Activated CD4-positive, alpha-beta T cell treated with anti-CD3 and anti-CD28 coated beads, Interleukin-2, amount 50 U/mL, for 48 hours (primary cell): ENCODE measurements at regions not wholly inside any gene's neighbourhood (a gene's known extent, or its start where the extent isn't known, plus 50 kb on each side); places are given as distances from the start of the nearest gene placed in this dataset.
"Not testable (repeated sequence)": the region's sequence is repeated elsewhere in the genome, so short reads cannot be mapped to it uniquely, and the experiment has no call there.

Source experiments
- DNase-seq, 2 experiments: peaks; one replicate each; pipeline ENCODE4 v3.0.0-alpha.2; 2020

DNA sequence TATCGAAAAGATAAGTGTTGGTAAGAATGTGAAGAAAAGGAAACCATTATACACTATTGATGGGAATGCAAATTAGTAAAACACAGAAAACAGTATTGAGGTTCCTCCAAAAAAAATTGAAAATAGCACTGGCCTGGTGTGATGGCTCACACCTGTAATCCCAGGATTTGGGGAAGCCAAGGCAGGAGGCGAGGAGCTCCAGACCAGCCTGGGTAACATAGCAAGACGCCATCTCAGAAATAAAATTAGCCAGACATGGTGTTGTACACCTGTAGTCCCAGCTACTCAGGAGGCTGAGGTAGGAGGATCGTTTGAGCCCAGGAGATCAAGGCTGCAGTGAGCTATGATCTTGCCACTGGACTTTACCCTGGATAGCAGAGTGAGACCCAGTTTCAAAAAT lies 5303.4 kb upstream of the TPTE start:
- DNase-seq, result not testable (repeated sequence)

DNA sequence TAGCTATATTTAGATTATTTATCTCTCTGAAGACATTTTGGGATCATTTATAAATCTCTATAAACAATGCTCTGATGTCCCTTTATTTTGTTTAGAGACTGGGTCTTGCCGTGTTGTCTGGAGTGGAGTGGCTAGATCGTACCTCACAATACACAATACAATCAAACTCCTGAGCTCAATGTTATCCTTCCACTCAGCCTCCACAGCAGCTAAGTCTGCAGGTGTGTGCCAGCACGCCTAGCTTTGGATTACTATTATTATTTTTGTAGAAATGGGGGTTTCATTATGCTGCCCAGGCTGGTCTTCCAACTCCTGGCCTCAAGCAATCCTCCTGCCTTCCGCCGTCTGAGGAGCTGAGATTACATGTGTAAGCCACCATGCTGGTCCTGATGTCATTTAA lies 5301.4 kb upstream of the TPTE start:
- not testable (repeated sequence) for DNase-seq

DNA sequence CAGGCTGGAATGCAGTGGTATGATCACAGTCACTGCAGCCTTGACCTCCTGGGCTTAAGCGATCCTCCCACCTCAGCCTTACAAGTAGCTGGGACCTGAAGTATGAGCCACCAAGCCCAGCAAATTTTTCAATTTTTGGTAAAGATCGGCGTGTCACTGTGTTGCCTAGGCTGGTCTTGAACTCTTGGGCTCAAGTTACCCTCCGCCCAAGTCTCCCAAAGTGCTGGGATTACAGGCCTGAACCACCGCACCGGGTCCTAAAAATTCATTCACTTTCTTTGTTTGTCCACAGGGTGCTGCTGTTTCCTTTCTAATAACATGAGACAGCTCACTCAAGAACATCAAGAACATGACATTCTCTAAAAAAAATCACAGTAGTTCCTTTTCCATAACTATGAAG lies 5300.9 kb upstream of the TPTE start:
- DNase-seq, result peak in 1 of 2 experiments; percentile 18

DNA sequence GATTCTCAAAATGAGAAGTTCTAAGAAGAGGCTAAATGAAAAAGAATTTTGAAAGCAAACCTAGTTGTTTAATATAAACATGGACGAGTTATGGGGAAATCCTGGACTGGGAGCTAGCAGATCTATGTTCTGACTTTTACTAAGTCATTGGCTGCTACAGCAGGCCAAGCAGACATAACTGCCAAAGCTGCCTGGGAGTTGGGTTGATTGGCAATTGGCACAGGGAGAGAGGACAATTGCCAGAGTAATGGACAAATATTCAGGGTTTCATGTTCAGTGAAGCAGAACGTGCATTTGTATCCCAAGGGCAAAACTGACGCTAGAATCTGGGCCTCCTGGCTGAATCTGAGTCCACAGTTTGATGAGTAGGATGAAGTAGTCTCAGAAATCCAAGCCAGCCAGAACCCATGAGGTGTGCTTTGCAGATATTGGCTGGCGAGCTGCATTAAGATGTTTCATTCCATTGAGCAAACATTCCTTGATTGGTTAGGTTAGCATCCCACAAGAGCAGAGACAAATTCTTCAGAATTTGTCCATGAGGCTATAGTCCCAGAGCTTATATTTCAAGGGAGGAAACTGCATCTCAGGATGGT lies 5299.8 kb upstream of the TPTE start:
- DNase-seq, result not testable (repeated sequence)

DNA sequence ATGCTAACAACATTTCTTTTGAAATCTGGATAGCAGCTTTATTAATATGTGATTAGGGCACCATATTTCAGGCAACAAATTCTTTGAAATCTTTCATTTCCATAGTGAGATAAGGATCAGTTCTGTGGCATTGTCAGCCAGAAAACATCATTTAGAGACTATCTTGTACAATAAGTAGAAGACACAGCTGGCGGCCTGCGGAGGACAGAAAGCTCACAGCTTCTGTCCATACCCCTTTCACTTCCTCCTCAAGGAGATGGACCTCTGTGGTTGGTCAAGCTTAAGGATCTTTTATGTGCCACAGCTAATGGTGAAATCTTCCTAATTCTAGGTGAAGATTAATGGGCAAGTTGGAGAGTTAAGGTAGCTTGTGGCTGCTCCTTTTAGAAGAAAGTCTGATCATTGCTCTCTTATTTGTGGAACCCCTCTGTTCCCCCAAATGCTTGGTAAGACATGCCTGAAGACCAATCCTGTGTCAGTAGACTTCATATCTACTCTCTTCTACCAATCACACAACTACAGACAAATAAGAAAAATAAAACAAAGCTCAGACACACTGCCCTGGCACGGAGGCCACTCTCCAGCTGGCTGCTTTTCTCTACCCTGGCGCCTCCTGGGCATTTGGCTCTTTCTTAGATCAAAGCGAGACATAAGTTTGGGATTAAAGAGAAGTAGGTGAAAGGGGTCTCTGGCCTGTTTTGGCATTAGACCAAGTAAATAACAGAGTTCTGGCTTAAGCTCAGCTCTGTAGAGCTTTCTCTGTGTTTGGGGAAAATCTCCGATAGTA lies 5298.2 kb upstream of the TPTE start:
- DNase-seq, result not testable (repeated sequence)

DNA sequence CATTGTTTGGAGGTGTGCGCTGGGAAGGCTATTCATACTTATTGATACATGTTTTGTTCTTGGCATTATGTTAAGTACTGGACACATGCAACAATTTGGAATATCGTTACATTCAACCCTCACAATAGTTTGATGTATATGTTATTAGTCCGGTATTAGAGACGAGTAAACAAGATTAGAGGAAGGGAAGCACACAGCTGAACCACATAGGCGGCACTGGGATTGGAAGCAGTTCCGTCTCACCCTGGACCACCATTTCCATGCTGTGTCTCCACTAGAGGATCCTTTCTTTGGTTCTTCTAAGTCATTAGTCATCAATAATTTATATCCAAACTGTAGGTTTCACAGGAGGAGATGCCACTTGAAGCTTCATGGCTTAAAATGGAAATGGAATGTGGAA lies 5297.2 kb upstream of the TPTE start:
- not testable (repeated sequence) for DNase-seq

DNA sequence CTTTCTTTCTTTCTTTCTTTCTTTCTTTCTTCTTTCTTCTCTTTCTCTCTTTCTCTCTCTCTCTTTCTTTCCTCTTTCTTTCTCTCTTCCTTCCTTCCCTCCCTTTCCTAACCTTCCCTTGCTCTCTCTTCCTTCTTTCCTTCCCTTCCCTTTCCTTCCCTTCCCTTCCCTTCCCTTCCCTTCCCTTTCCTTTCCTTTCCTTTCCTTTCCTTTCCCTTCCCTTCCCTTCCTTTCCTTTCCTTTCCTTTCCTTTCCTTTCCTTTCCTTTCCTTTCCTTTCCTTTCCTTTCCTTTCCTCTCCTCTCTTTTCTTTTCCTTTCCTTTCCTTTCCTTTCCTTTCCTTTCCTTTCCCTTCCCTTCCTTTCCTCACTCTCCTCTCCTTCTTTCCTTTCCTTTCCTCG lies 5294.1 kb upstream of the TPTE start:
- DNase-seq, result not testable (repeated sequence)

DNA sequence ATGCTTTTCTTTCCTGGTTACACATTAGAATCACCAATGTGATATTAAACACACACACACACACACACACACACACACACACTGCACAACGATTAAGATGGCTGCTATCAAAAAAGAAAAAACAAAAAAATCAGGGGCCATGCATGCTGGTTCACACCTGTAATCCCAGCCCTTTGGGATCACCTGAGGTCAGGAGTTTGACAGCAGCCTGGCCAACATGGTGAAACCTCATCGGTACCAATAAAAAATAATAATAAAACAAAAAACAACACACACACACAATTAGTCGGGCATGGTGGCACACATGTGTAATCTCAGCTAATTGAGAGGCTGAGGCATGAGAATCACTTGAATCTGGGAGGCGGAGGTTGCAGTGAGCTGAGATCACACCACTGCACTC lies 5290.8 kb upstream of the TPTE start:
- DNase-seq, result not testable (repeated sequence)

DNA sequence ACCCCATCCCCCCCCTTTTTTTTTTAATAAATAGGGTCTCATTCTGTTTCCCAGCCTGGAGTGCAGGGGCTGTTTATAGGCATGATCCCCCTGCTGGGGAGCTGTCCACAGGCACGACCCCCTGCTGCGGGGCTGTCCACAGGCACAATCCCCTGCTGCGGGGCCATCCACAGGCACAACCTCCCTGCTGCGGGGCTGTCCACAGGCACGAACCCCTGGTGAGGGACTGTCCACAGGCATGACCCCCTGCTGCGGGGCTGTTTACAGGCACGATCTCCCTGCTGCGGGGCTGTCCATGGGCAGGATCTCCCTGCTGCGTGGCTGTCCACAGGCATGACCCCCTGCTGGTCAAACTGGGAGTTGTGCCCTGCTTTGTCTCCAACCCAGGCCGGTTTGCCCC lies 5290.1 kb upstream of the TPTE start:
- DNase-seq, result not testable (repeated sequence)

DNA sequence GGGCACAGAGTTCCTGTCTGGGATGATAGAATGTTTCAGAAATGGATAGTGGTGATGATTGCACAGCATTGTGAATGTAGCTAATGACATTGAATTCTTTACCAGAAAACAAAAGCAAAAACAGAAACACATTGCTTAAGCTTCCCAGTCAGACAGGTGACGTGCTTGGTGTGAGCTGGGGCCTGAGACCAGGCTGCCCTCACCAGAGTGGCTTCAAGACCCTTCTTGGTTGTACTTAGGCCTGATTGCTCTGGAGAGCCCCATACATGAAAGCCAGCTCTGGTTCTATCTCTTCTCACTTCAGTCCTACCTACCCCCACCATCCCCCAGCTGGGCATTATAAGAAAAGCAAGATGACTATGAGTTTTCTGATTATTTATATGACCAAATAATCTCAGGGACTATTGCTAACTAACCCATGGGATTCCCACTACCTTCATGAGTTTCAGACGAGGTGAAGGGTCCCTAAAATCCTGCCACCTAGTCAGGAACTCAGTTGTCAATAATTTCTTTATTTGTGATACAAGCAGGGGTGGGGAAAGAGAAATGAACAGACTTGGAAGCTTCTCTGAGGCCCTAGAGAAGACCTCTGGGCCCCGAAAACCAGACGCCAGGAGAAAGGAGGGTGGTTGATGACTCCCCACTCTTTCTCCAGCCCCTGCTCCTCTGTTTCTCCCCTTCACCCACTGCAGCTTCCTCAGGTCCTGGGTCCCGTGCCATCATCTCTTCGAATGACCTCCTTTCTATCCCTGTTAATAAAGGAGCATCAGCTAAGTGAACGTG lies 5289.0 kb upstream of the TPTE start:
- not testable (repeated sequence) for DNase-seq

DNA sequence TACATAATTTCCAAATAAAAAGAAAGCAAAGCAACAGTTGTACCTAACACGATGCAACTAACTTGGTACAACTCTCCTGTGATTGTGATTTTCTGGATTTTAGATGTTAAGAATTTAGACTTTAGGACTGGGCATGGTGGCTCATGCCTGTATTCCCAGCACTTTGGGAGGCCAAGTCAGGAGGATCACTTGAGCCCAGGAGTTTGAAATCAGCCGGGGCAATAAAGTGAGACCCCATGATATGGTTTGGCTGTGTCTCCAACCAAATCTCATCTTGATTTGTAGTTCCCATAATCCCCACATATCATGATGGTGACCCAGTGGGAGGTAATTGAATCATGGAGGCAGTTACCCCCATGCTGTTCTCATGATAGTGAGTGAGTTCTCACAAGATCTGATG lies 5285.6 kb upstream of the TPTE start:
- not testable (repeated sequence) for DNase-seq

DNA sequence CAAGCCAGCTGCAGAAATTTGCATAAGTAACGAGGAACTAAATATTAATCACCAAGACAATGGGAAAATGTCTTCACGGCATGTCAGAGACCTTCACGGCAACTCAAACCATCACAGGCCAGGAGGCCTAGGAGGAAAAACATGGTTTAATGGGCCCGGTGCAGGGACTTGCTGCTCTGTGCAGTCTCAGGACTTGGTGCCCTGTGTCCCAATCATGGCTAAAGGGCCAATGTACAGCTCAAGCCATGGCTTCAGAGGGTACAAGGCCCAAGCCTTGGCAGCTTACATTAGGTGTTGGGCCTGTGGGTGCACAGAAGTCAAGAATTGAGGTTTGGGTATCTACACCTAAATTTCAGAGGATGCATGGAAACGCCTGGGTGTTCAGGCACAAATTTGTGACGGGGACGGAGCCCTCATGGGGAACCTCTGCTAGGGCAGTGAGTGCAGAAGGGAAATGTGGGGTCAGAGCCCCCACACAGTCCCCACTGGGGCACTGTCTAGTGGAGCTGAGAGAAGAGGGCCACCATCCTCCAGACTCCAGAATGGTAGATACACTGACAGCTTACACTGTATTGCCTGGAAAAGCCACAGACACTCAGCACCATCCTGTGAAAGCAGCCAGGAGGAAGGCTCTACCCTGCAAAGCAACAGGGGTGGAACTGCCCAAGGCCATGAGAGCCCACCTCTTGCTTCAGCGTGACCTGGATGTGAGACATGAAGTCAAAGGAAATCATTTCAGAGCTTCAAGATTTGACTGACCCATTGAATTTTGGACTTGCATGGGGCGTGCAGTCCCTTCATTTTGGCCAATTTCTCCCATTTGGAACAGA lies 5284.3 kb upstream of the TPTE start:
- not testable (repeated sequence) for DNase-seq

DNA sequence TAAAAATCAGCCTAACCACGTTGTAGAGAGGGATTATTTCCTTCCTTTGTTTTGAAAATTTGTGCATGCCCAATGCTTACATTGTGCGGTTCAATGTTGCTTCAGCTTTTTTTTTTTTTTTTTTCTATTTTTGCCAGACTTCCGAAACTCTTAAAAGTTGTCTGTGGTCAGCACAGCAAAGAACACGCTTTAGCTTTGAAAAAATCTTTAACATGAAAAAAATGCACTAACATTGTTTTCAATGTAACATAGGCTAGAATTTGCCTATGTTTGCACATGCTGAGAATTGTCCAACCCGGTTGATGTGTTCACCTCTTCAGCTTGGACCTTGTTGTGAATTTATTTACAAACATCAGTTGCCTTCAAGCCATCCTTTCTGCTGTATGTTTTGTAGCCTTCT lies 5280.9 kb upstream of the TPTE start:
- not testable (repeated sequence) for DNase-seq

DNA sequence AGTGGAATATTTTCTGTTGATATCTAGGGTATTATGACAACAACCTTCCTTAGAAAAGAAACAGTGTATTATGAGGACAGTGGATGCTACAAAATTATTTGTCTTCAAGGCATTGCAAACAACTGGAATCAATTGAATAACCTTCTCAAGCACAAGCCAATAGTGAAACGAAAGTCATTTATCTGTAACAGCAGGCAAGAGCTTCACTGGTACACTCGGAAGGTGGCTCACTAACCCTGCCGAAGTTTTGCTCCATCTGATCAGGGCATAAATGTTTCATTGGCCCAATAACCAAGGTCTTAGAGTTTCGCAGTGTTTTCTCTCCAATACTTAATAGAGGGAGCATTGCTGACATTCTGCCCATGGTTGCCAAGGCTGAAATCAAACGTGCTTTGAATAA lies 5278.7 kb upstream of the TPTE start:
- not testable (repeated sequence) for DNase-seq

DNA sequence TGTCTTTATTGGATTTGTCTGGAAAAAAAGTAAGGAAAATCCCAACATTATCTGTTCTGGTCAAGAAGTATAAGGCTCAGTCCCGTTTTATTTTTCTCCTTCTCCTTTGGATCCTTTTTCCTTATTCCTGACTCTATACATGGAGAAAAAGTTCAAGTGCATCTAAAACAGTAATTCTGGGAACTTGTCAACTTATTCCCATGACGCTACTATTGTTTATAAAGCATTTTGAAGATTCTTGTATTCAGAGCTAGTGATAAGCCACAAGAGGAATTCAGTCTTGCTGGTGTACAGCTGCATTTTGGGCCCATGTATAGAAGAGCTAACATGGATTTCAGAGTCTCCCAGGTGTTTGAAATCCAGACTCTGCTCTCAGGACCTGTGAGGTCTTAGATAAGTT lies 5278.1 kb upstream of the TPTE start:
- not testable (repeated sequence) for DNase-seq

DNA sequence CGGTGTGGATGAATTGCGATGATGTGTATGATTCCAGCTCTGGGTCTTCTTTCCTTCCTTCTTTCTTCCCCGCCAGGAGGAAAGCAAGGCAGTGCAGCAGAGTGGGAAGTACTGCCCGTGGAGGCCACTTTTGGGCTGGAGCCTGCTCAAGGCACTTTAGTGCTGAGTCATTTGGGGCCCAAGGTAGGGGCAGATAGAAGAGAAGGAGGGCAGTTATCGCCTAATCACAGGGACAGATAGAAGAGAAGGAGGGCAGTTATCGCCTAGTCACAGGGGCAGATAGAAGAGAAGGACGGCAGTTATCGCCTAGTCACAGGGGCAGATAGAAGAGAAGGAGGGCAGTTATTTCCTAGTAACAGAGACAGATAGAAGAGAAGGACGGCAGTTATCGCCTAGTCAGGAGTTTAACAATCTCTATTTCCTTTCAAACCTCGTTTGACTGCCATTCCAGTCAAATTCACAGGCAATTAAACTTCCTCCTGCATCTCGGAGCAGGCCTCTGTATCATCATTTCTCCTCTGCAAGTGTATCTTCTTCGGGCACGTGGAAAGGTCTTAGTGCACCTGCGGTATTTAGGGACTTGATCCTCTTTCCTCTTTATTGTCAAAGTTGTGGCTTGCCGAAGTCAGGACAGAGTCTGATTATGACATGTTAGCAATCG lies 5277.5 kb upstream of the TPTE start:
- not testable (repeated sequence) for DNase-seq

DNA sequence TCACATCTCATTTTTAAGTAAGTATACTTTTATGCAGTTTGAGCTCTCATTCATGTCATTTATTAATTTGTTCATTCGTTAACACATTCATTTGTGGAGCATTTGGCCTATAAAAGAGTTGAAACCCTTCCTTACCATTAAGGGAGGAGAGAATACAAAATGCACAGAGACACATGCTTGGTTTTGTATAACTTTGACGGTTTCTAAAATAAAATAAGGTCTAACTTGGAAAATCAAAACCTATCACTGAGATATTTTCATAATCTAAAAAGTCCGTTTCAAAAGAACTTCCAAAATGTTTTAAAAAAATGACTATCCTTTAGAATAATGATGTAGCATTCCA lies 5277.0 kb upstream of the TPTE start:
- DNase-seq, result not testable (repeated sequence)

DNA sequence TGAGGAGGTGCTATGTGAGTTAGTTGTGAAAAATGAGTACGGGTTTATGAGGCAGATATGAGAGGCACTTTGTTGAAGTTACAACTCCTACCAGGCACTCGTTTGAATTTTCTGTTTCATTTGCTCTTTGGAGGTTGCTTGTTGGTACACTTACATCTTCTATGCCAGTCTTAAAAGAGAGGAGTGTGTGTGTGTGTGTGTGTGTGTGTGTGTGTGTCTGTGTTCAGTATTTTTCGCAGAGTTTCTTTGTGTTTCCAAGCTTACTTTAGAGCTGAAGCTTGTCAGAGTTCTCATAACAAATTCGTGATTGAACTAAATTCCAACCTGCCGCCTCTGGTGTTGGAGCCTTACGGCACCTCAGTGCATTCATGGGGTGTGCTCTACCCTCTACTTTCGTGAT lies 5276.4 kb upstream of the TPTE start:
- not testable (repeated sequence) for DNase-seq

DNA sequence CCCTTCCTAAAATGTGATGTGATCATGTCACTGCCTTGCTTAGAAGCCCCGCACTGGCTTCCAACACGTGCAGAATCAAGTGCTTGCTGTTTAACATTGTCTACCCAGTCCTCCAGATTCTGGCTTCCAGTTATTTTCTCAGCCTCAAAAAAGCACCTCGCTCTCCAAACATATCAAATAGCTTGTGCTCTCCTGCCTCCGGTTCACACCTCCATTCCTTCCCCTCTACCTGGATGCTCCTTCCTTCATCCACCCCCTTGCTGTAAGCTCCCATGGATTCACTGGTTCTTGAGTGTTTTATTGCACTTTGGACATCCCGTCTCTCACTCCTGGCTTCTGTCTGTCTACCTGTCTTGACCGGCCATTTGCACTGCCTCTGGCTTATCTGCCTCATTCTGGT lies 5275.0 kb upstream of the TPTE start:
- DNase-seq, result not testable (repeated sequence)

DNA sequence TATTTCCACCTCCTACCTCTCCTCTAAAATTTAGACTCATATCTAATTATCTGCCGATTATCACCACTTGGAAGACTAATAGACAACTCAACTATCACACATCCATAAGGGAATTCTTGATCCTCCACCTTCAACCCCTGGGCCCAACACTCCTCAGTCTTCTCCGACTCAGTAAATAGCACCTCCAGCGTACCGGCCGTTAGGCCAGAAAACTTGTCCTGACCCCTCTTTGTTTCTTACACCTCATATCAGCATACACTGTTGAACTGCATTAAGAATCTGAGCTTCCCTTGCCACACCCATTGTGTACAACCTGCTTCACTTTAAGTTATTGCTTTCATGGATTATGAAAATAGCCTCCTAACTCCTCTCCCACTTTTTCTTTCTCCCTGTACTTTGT lies 5274.0 kb upstream of the TPTE start:
- not testable (repeated sequence) for DNase-seq

DNA sequence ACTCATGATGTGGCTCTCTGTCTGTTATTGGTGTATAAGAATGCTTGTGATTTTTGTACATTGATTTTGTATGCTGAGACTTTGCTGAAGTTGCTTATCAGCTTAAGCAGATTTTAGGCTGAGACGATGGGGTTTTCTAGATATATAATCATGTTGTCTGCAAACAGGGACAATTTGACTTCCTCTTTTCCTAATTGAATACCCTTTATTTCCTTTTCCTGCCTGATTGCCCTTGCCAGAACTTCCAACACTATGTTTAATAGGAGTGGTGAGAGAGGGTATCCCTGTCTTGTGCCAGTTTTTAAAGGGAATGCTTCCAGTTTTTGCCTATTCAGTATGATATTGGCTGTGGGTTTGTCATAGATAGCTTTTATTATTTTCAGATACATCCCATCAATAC lies 5271.3 kb upstream of the TPTE start:
- not testable (repeated sequence) for DNase-seq

DNA sequence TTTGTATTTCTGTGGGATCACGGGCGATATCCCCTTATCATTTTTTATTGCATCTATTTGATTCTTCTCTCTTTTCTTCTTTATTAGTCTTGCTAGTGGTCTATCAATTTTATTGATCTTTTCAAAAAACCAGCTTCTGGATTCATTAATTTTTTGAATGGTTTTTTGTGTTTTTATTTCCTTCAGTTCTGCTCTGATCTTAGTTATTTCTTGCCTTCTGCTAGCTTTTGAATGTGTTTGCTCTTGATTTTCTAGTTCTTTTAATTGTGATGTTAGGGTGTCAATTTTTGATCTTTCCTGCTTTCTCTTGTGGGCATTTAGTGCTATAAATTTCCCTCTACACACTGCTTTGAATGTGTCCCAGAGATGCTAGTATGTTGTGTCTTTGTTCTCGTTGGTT lies 5270.2 kb upstream of the TPTE start:
- DNase-seq, result not testable (repeated sequence)
